Fibroblast of lung (primary cell): ENCODE measurements at regions not wholly inside any gene's neighbourhood (a gene's known extent, or its start where the extent isn't known, plus 50 kb on each side); places are given as distances from the start of the nearest gene placed in this dataset.
"Not testable (repeated sequence)": the region's sequence is repeated elsewhere in the genome, so short reads cannot be mapped to it uniquely, and the experiment has no call there.

ENCODE experiments used
- DNase-seq, 2 donors: peaks; one replicate each; pipeline versions ENCODE4 v3.0.0 to v3.0.0-alpha.2; 2010; ENCODE audit warnings: low read depth in 2 of 2
- H2AFZ ChIP-seq: 2 replicates; pipeline ENCODE4 v1.5.1; 2012; ENCODE audit warnings: low read length, control low read depth, inconsistent platforms
- H3K27ac ChIP-seq: 2 replicates; pipeline ENCODE4 v1.5.1; 2011; ENCODE audit warnings: low read length, control low read depth; ENCODE audit not compliant: insufficient read depth
- H3K27me3 ChIP-seq: 2 replicates; pipeline ENCODE4 v1.5.1; 2011; ENCODE audit warnings: mild to moderate bottlenecking, low read length; ENCODE audit not compliant: control insufficient read depth, insufficient read depth
- H3K36me3 ChIP-seq: 2 replicates; pipeline ENCODE4 v1.5.1; 2011; ENCODE audit warnings: low read length; ENCODE audit not compliant: control insufficient read depth, insufficient read depth
- H3K4me1 ChIP-seq: 2 replicates; pipeline ENCODE4 v1.5.1; 2011; ENCODE audit warnings: low read length; ENCODE audit not compliant: control insufficient read depth, insufficient read depth; ENCODE audit errors: extremely low read depth
- H3K4me2 ChIP-seq: 2 replicates; pipeline ENCODE4 v1.5.1; 2011; ENCODE audit warnings: low read length, control low read depth; ENCODE audit not compliant: insufficient read depth; ENCODE audit errors: extremely low read depth
- H3K4me3 ChIP-seq, 4 experiments: fragments of 200-600 bp in 1 of 4; sonication (generic) in 1 of 4; replicated peaks in 1 of 4; 2 replicates each; pipeline ENCODE4 v1.5.1; 2011 to 2016; ENCODE audit warnings: low read length in 4 of 4, low read depth in 3 of 4, mild to moderate bottlenecking in 3 of 4, control low read depth in 2 of 4, inconsistent platforms in 1 of 4, mixed read lengths in 1 of 4; ENCODE audit not compliant: insufficient read depth in 1 of 4; ENCODE audit errors: control extremely low read depth in 1 of 4
- H3K79me2 ChIP-seq: 2 replicates; pipeline ENCODE4 v1.5.1; 2012; ENCODE audit warnings: mild to moderate bottlenecking, low read length, inconsistent platforms; ENCODE audit not compliant: control insufficient read depth, insufficient read depth
- H3K9ac ChIP-seq: 2 replicates; pipeline ENCODE4 v1.5.1; 2011; ENCODE audit warnings: mild to moderate bottlenecking, low read length, control low read depth; ENCODE audit not compliant: insufficient read depth
- H3K9me3 ChIP-seq: 2 replicates; pipeline ENCODE4 v1.5.1; 2012; ENCODE audit warnings: low read depth, low read length; ENCODE audit not compliant: control insufficient read depth, insufficient read depth
- H4K20me1 ChIP-seq: 2 replicates; pipeline ENCODE4 v1.5.1; 2011; ENCODE audit warnings: low read length; ENCODE audit not compliant: control insufficient read depth, insufficient read depth; ENCODE audit errors: extremely low read depth
- EZH2 ChIP-seq: IDR thresholded peaks from 2 replicates; pipeline ENCODE4 v1.5.1; 2012; ENCODE audit warnings: low read length, control low read depth, mild to moderate bottlenecking; ENCODE audit errors: missing control alignments
- TF ChIP-seq, protein P1 (sequence below), 2 donors: IDR thresholded peaks in 1 of 2; conservative IDR thresholded peaks in 1 of 2; 1 replicate in 1 of 2; 2 replicates in 1 of 2; pipeline ENCODE4 v1.5.1; 2011 to 2012; ENCODE audit warnings: low read length in 2 of 2, control low read depth in 1 of 2, inconsistent platforms in 1 of 2, low read depth in 1 of 2, mild to moderate bottlenecking in 1 of 2

- no peak overlapping the region for H3K4me3 ChIP-seq
Measured at GRCh38 chr2:5020116-5020875, 671.9 kb upstream of the SOX11 start.

DNA sequence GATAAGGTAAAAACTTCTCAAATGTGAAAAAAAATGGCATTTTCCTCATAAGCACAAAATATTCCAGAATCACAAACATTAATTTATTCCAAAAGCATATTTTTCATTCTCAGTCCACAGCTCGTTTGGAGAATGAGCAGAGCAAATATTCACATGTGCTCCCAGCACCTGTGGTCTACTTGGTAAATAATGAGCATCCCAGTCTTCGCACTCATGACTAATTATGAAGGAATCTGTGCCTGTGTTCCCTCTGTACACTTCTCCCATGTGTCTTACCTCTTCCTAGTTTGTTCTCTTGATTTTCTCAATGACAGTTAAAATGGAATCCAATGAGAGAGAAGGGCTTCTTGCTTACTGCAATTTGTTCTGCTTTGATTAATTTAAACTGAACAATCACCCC is 671.0 kb upstream of the SOX11 start:
- Histone ChIP-seq H3K4me3 (no peak overlapping the region), H3K9me3 (peaks cover 5% of the 10 kb centered on the region), H4K20me1 (no peaks in the 10 kb centered on the region), H2AFZ (no peak overlapping the region), H3K79me2 (no peaks in the 10 kb centered on the region), H3K27me3 (no peaks in the 10 kb centered on the region), H3K9ac (no peak overlapping the region), H3K4me1 (no peaks in the 10 kb centered on the region), H3K4me2 (no peak overlapping the region), H3K36me3 (no peaks in the 10 kb centered on the region), H3K27ac (no peak overlapping the region)
- TF ChIP-seq, protein P1, sequence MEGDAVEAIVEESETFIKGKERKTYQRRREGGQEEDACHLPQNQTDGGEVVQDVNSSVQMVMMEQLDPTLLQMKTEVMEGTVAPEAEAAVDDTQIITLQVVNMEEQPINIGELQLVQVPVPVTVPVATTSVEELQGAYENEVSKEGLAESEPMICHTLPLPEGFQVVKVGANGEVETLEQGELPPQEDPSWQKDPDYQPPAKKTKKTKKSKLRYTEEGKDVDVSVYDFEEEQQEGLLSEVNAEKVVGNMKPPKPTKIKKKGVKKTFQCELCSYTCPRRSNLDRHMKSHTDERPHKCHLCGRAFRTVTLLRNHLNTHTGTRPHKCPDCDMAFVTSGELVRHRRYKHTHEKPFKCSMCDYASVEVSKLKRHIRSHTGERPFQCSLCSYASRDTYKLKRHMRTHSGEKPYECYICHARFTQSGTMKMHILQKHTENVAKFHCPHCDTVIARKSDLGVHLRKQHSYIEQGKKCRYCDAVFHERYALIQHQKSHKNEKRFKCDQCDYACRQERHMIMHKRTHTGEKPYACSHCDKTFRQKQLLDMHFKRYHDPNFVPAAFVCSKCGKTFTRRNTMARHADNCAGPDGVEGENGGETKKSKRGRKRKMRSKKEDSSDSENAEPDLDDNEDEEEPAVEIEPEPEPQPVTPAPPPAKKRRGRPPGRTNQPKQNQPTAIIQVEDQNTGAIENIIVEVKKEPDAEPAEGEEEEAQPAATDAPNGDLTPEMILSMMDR (conservative IDR thresholded peaks at IDR 0.05 in 1 of 2, IDR thresholded peaks at IDR 0.05 in 1 of 2; ENCODE audit: low read depth in 1 of 2, low read length in 2 of 2), result no peak
- TF ChIP-seq EZH2, result no peak
- no peak for DNase-seq

More at GRCh38 chr2:5020116-5020875, 671.9 kb upstream of the SOX11 start:
- no peak overlapping the region for H2AFZ ChIP-seq
- H3K4me1 ChIP-seq, result no peaks in the 10 kb centered on the region
- no peak for DNase-seq
- no peaks in the 10 kb centered on the region for H3K36me3 ChIP-seq
- no peaks in the 10 kb centered on the region for H4K20me1 ChIP-seq
- TF ChIP-seq, protein P1 (conservative IDR thresholded peaks at IDR 0.05 in 1 of 2, IDR thresholded peaks at IDR 0.05 in 1 of 2; ENCODE audit: low read depth in 1 of 2, low read length in 2 of 2), result no peak
- TF ChIP-seq EZH2, result no peak
- no peaks in the 10 kb centered on the region for H3K79me2 ChIP-seq
- no peak overlapping the region for H3K27ac ChIP-seq
- H3K9ac ChIP-seq, result no peak overlapping the region
- H3K9me3 ChIP-seq, result peaks cover 5% of the 10 kb centered on the region
- H3K4me2 ChIP-seq, result no peak overlapping the region
- H3K27me3 ChIP-seq, result no peaks in the 10 kb centered on the region

DNA sequence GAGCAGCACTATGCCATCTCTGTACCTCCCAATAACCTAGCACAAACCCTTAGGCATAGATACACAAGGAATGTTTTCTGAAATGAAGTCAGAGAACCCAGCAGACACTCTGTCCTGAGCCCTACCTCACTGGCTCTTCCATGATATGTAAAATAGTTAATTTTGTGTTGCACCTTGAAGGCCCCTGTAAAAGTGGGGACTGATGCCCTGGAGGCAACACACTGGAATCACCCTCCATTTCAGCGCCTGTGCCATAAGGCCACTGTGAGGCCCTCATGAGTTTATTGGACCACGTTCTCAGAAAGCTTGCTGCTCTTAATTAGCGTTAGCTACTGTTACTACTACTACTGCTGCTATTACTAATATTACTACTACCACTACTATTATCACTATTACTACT is 670.1 kb upstream of the SOX11 start:
- H3K4me1 ChIP-seq, result no peaks in the 10 kb centered on the region
- H3K27me3 ChIP-seq, result no peaks in the 10 kb centered on the region
- no peak overlapping the region for H3K27ac ChIP-seq
- H2AFZ ChIP-seq, result no peak overlapping the region
- no peak overlapping the region for H3K4me2 ChIP-seq
- H3K9me3 ChIP-seq, result peaks cover 5% of the 10 kb centered on the region
- H4K20me1 ChIP-seq, result no peaks in the 10 kb centered on the region
- H3K79me2 ChIP-seq, result no peaks in the 10 kb centered on the region
- no peak overlapping the region for H3K9ac ChIP-seq
- TF ChIP-seq, protein P1 (conservative IDR thresholded peaks at IDR 0.05 in 1 of 2, IDR thresholded peaks at IDR 0.05 in 1 of 2; ENCODE audit: low read depth in 1 of 2, low read length in 2 of 2), result no peak
- no peak for TF ChIP-seq EZH2
- DNase-seq, result no peak
- H3K4me3 ChIP-seq, result no peak overlapping the region
- no peaks in the 10 kb centered on the region for H3K36me3 ChIP-seq

GRCh38 chr2:5022708-5023635 is 669.2 kb upstream of the SOX11 start:
- H3K9me3 ChIP-seq, H2AFZ ChIP-seq, H3K36me3 ChIP-seq, DNase-seq, H3K79me2 ChIP-seq, H4K20me1 ChIP-seq, H3K9ac ChIP-seq, H3K4me1 ChIP-seq, H3K4me2 ChIP-seq, H3K27ac ChIP-seq, H3K4me3 ChIP-seq, H3K27me3 ChIP-seq: not testable (repeated sequence)
